ENCODE measurements at regions not wholly inside any gene's neighbourhood (a gene's known extent, or its start where the extent isn't known, plus 50 kb on each side); places are given as distances from the start of the nearest gene placed in this dataset.
"Not testable (repeated sequence)": the region's sequence is repeated elsewhere in the genome, so short reads cannot be mapped to it uniquely, and the experiment has no call there.

DNA sequence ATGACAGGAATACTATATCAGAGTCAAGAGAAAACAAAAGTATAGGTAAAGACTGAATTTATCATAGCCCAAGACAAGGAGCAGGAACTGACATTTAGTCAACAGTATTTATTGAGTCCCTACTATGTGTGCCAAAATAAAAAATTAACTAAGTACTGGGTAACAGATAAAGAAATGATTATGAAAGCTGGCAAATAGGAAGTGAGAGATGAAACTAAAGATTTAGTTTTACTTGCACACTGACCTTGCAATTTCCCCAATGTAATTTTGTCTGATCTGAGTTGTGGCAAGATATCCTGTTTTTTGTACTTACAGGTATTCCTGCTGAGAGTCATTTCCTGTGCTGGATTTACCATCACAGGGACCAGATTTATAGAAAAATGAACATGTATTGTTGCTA is 123.2 kb downstream of the ZFY start:
- not testable (repeated sequence) for TF ChIP-seq POLR2A (IDR thresholded peaks at IDR 0.05; ENCODE audit: low read length); GATA1 (IDR thresholded peaks at IDR 0.05; ENCODE audit: low read depth, low read length)

Measured in erythroblast (primary cell).